ENCODE measurements at regions not wholly inside any gene's neighbourhood (a gene's known extent, or its start where the extent isn't known, plus 50 kb on each side); places are given as distances from the start of the nearest gene placed in this dataset.

GRCh38 chr10:4013651-4014121 lies 228.7 kb upstream of the KLF6 start:
- peak; percentile 44 to 52 for DNase-seq (ENCODE audit: extremely low read depth in 1 of 2, low read depth in 1 of 2)

- no peak for DNase-seq (ENCODE audit: extremely low read depth in 1 of 2, low read depth in 1 of 2)
These were observed 227.8 kb upstream of the KLF6 start for GRCh38 chr10:4012848-4013247.

GRCh38 chr10:4011136-4011812 lies 226.3 kb upstream of the KLF6 start:
- no peak for DNase-seq (ENCODE audit: extremely low read depth in 1 of 2, low read depth in 1 of 2)

- DNase-seq (ENCODE audit: extremely low read depth in 1 of 2, low read depth in 1 of 2): no peak
These were observed 223.8 kb upstream of the KLF6 start for GRCh38 chr10:4008676-4009382.

GRCh38 chr10:4007771-4008170 lies 222.8 kb upstream of the KLF6 start:
- no peak for DNase-seq (ENCODE audit: extremely low read depth in 1 of 2, low read depth in 1 of 2)

GRCh38 chr10:4006858-4007257 lies 221.8 kb upstream of the KLF6 start:
- DNase-seq (ENCODE audit: extremely low read depth in 1 of 2, low read depth in 1 of 2): no peak

GRCh38 chr10:4006051-4006450 lies 221.0 kb upstream of the KLF6 start:
- no peak for DNase-seq (ENCODE audit: extremely low read depth in 1 of 2, low read depth in 1 of 2)

- no peak for DNase-seq (ENCODE audit: extremely low read depth in 1 of 2, low read depth in 1 of 2)
These were observed 220.0 kb upstream of the KLF6 start for GRCh38 chr10:4004990-4005389.

- DNase-seq (ENCODE audit: extremely low read depth in 1 of 2, low read depth in 1 of 2): no peak
These were observed 219.1 kb upstream of the KLF6 start for GRCh38 chr10:4004144-4004543.

GRCh38 chr10:4003348-4003973 lies 218.5 kb upstream of the KLF6 start:
- no peak for DNase-seq (ENCODE audit: extremely low read depth in 1 of 2, low read depth in 1 of 2)

- no peak for DNase-seq (ENCODE audit: extremely low read depth in 1 of 2, low read depth in 1 of 2)
These were observed 216.8 kb upstream of the KLF6 start for GRCh38 chr10:4001811-4002210.

GRCh38 chr10:3999642-4000041 lies 214.6 kb upstream of the KLF6 start:
- no peak for DNase-seq (ENCODE audit: extremely low read depth in 1 of 2, low read depth in 1 of 2)

GRCh38 chr10:3996697-3997096 lies 211.7 kb upstream of the KLF6 start:
- DNase-seq (ENCODE audit: extremely low read depth in 1 of 2, low read depth in 1 of 2): no peak

- no peak for DNase-seq (ENCODE audit: extremely low read depth in 1 of 2, low read depth in 1 of 2)
These were observed 210.5 kb upstream of the KLF6 start for GRCh38 chr10:3995302-3996210.

- no peak for DNase-seq (ENCODE audit: extremely low read depth in 1 of 2, low read depth in 1 of 2)
These were observed 207.6 kb upstream of the KLF6 start for GRCh38 chr10:3992382-3993178.

GRCh38 chr10:3990307-3990706 lies 205.3 kb upstream of the KLF6 start:
- DNase-seq (ENCODE audit: extremely low read depth in 1 of 2, low read depth in 1 of 2): no peak

- no peak for DNase-seq (ENCODE audit: extremely low read depth in 1 of 2, low read depth in 1 of 2)
These were observed 202.3 kb upstream of the KLF6 start for GRCh38 chr10:3987143-3987974.

- no peak for DNase-seq (ENCODE audit: extremely low read depth in 1 of 2, low read depth in 1 of 2)
These were observed 201.6 kb upstream of the KLF6 start for GRCh38 chr10:3986493-3987142.

Measured in stimulated activated CD8-positive, alpha-beta memory T cell treated with anti-CD3 and anti-CD28 coated beads, Interleukin-7, amount 100 ng/mL, for 48 hours (primary cell).